ENCODE measurements at regions not wholly inside any gene's neighbourhood (a gene's known extent, or its start where the extent isn't known, plus 50 kb on each side); places are given as distances from the start of the nearest gene placed in this dataset.
"Not testable (repeated sequence)": the region's sequence is repeated elsewhere in the genome, so short reads cannot be mapped to it uniquely, and the experiment has no call there.

GRCh38 chr7:125431349-125431748, 501.7 kb upstream of the POT1 start:
- Histone ChIP-seq H3K9me3 (ENCODE audit: control insufficient read depth, insufficient read depth, low read length) (no peaks in the 10 kb centered on the region), H3K27me3 (ENCODE audit: control insufficient read depth, insufficient read depth, low read length) (no peaks in the 10 kb centered on the region), H3K4me3 (ENCODE audit: low read depth, low read length) (no peak overlapping the region), H3K27ac (ENCODE audit: low read depth, low read length) (no peak overlapping the region), H3K4me1 (ENCODE audit: control insufficient read depth, insufficient read depth, low read length) (no peaks in the 10 kb centered on the region), H3K36me3 (ENCODE audit: control insufficient read depth, insufficient read depth, low read length) (no peaks in the 10 kb centered on the region)
- no peak for DNase-seq (ENCODE audit: low read depth in 4 of 6, low spot score in 6 of 6)
- WGBS (ENCODE audit: insufficient coverage) = no CpG with 5 or more reads among the region's 1 CpG

DNA sequence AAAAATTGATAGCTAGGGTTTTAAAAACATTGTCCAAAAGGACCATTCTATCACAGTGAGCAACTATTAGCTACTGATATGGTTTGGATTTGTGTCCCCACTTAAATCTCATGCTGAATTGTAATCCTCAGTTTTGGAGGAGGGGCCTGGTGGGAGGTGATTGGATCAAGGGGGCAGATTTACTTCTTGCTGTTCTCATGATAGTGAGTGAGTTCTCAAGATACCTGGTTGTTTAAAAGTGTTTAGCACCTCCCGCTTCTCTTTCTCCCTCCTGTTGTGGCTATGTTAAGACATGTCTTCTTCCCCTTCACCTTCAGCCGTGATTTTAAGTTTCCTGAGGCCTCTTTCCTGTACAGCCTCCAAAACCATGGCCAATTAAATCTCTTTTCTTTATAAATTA, 500.4 kb upstream of the POT1 start:
- no peak overlapping the region for H3K27ac ChIP-seq (ENCODE audit: low read depth, low read length)
- no peaks in the 10 kb centered on the region for H3K36me3 ChIP-seq (ENCODE audit: control insufficient read depth, insufficient read depth, low read length)
- H3K4me1 ChIP-seq (ENCODE audit: control insufficient read depth, insufficient read depth, low read length) = no peaks in the 10 kb centered on the region
- H3K27me3 ChIP-seq (ENCODE audit: control insufficient read depth, insufficient read depth, low read length) = no peaks in the 10 kb centered on the region
- H3K4me3 ChIP-seq (ENCODE audit: low read depth, low read length) = no peak overlapping the region
- no peak for DNase-seq (ENCODE audit: low read depth in 4 of 6, low spot score in 6 of 6)
- WGBS (ENCODE audit: insufficient coverage) = no CpG with 5 or more reads among the region's 2 CpGs
- H3K9me3 ChIP-seq (ENCODE audit: control insufficient read depth, insufficient read depth, low read length) = no peaks in the 10 kb centered on the region

DNA sequence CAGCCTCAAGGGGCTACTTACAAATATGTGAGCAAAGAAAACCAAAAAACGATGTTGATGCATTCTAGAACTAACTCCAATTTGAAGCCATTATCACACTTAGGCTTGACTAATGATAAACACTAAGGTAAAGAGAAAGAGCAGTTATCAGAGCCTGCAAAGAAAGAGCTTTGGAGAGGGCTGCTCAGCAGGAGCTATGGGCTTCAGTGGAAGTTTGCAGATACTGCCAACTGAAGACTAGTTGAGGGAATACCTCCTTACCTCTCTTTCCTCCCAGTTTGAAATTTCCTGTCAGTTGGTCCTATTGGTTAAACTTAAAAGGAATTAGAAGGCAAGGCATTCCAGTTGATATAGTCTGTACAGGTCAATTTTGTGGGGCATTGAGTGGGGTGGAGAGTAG, 498.1 kb upstream of the POT1 start:
- Histone ChIP-seq H3K4me3 (ENCODE audit: low read depth, low read length) (no peak overlapping the region), H3K9me3 (ENCODE audit: control insufficient read depth, insufficient read depth, low read length) (no peaks in the 10 kb centered on the region), H3K27ac (ENCODE audit: low read depth, low read length) (no peak overlapping the region), H3K36me3 (ENCODE audit: control insufficient read depth, insufficient read depth, low read length) (no peaks in the 10 kb centered on the region), H3K4me1 (ENCODE audit: control insufficient read depth, insufficient read depth, low read length) (no peaks in the 10 kb centered on the region), H3K27me3 (ENCODE audit: control insufficient read depth, insufficient read depth, low read length) (no peaks in the 10 kb centered on the region)
- no peak for DNase-seq (ENCODE audit: low read depth in 4 of 6, low spot score in 6 of 6)
- no CpG with 5 or more reads among the region's 1 CpG for WGBS (ENCODE audit: insufficient coverage)

DNA sequence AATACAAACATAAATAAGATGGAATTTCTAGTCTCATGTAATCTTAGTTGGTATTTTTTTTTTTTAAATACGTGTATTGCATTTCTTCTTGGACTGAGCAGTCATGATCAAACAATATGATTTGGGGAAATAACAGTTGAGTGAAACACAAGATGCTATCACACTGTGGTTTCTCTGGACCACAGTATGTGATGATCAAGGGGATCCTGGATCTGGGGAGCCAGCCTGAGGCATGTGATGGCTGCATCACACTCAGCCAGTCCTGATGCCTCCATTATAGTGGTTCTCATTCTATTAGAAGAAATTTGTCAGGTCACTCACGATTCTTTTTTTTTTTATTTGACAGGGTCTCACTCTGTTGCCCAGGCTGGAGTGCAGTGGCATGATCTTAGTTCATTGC, 495.9 kb upstream of the POT1 start:
- H3K9me3 ChIP-seq (ENCODE audit: control insufficient read depth, insufficient read depth, low read length) = peaks cover 2% of the 10 kb centered on the region
- DNase-seq (ENCODE audit: low read depth in 4 of 6, low spot score in 6 of 6) = no peak
- WGBS (ENCODE audit: insufficient coverage) = 85% methylated on average over 1 of the region's 2 CpGs
- H3K27me3 ChIP-seq (ENCODE audit: control insufficient read depth, insufficient read depth, low read length) = no peaks in the 10 kb centered on the region
- H3K4me1 ChIP-seq (ENCODE audit: control insufficient read depth, insufficient read depth, low read length) = no peaks in the 10 kb centered on the region
- no peak overlapping the region for H3K4me3 ChIP-seq (ENCODE audit: low read depth, low read length)
- H3K36me3 ChIP-seq (ENCODE audit: control insufficient read depth, insufficient read depth, low read length) = no peaks in the 10 kb centered on the region
- H3K27ac ChIP-seq (ENCODE audit: low read depth, low read length) = no peak overlapping the region

DNA sequence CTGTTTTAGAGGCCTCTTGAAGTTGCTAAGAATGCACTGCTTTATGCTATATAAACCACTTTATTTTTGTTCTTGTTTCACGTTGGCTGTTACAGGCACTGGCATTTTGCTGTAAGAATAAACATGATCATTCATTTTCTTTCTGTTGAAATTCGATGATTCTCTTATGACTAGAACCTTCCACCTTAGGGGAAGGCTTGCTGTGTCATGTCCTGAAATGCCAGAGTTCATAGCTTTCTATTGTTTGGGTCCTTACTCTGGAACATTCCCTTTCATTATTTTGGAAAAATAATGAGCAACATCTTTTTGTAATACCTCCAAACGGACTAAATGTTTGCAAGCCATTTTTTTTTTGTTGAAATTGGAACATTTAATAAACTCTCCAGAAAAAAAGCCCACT, 495.1 kb upstream of the POT1 start:
- Histone ChIP-seq H3K27ac (ENCODE audit: low read depth, low read length) (no peak overlapping the region), H3K4me1 (ENCODE audit: control insufficient read depth, insufficient read depth, low read length) (no peaks in the 10 kb centered on the region), H3K36me3 (ENCODE audit: control insufficient read depth, insufficient read depth, low read length) (no peaks in the 10 kb centered on the region), H3K27me3 (ENCODE audit: control insufficient read depth, insufficient read depth, low read length) (no peaks in the 10 kb centered on the region), H3K9me3 (ENCODE audit: control insufficient read depth, insufficient read depth, low read length) (peaks cover 2% of the 10 kb centered on the region), H3K4me3 (ENCODE audit: low read depth, low read length) (no peak overlapping the region)
- no CpG with 5 or more reads among the region's 3 CpGs for WGBS (ENCODE audit: insufficient coverage)
- no peak for DNase-seq (ENCODE audit: low read depth in 4 of 6, low spot score in 6 of 6)

GRCh38 chr7:125423458-125424155, 494.0 kb upstream of the POT1 start:
- no peak for DNase-seq (ENCODE audit: low read depth in 4 of 6, low spot score in 6 of 6)
- Histone ChIP-seq H3K27me3 (ENCODE audit: control insufficient read depth, insufficient read depth, low read length) (no peaks in the 10 kb centered on the region), H3K4me1 (ENCODE audit: control insufficient read depth, insufficient read depth, low read length) (no peaks in the 10 kb centered on the region), H3K36me3 (ENCODE audit: control insufficient read depth, insufficient read depth, low read length) (no peaks in the 10 kb centered on the region), H3K4me3 (ENCODE audit: low read depth, low read length) (no peak overlapping the region), H3K27ac (ENCODE audit: low read depth, low read length) (no peak overlapping the region), H3K9me3 (ENCODE audit: control insufficient read depth, insufficient read depth, low read length) (peaks cover 2% of the 10 kb centered on the region)

DNA sequence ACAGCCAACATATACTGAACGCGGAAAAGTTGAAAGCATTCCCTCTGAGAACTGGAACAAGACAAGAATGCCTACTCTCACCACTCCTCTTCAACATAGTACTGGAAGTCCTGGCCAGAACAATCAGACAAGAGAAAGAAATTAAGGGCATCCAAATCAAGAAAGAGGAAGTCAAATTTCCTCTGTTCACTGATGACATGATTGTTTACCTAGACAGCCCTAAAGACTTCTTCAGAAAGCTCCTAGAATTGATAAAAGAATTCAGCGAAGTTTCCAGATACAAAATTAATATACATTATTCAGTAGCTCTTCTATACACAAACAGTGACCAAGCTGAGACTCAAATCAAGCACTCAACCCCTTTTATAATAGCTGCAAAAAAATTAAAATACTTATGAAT, 491.8 kb upstream of the POT1 start:
- H3K4me1 ChIP-seq (ENCODE audit: control insufficient read depth, insufficient read depth, low read length); H3K27ac ChIP-seq (ENCODE audit: low read depth, low read length); H3K4me3 ChIP-seq (ENCODE audit: low read depth, low read length); H3K9me3 ChIP-seq (ENCODE audit: control insufficient read depth, insufficient read depth, low read length); H3K27me3 ChIP-seq (ENCODE audit: control insufficient read depth, insufficient read depth, low read length); H3K36me3 ChIP-seq (ENCODE audit: control insufficient read depth, insufficient read depth, low read length); DNase-seq (ENCODE audit: low read depth in 4 of 6, low spot score in 6 of 6): not testable (repeated sequence)
- WGBS (ENCODE audit: insufficient coverage) = 100% methylated on average over 1 of the region's 3 CpGs

DNA sequence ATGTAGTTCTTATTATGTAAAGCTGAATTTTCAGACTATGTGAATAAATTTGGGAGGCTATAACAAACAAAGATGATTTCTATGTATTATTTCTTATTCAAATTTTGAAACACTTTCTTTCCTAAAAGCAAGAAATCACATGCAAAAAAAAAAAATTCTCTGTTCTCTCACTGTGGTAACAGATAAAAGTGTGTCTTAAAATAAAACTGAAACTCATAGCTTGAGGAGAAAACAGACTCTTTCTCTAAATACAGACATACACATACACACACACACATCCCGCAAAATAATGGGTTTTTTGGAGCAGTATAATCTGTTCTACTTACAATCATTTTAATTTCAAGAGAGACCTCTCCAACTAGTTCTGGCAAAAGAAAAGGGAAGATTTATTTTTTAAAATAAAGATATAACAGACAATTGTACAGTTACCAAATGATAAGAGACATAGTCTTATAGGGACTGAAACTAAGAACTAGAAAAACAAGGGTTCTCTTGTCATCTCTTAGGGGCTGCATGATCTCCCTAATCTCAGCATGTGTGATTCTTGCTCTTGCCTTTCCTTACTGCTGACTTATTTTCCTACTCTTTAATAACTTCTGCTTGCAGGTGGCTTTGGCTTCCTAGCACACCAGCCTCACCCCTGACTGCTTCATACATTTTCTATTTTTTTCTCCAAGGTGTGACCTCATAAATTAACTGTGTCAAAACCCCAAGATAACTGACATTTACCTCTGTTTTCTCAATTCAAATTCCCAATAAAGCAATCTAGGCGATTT, 483.5 kb upstream of the POT1 start:
- Histone ChIP-seq H3K36me3 (ENCODE audit: control insufficient read depth, insufficient read depth, low read length) (no peaks in the 10 kb centered on the region), H3K4me1 (ENCODE audit: control insufficient read depth, insufficient read depth, low read length) (no peaks in the 10 kb centered on the region), H3K4me3 (ENCODE audit: low read depth, low read length) (no peak overlapping the region), H3K27me3 (ENCODE audit: control insufficient read depth, insufficient read depth, low read length) (no peaks in the 10 kb centered on the region), H3K27ac (ENCODE audit: low read depth, low read length) (no peak overlapping the region), H3K9me3 (ENCODE audit: control insufficient read depth, insufficient read depth, low read length) (peaks cover 1% of the 10 kb centered on the region)
- no peak for DNase-seq (ENCODE audit: low read depth in 4 of 6, low spot score in 6 of 6)
- no CpG with 5 or more reads among the region's 2 CpGs for WGBS (ENCODE audit: insufficient coverage)

- H3K4me3 ChIP-seq (ENCODE audit: low read depth, low read length) = no peak overlapping the region
- no peak overlapping the region for H3K27ac ChIP-seq (ENCODE audit: low read depth, low read length)
- H3K9me3 ChIP-seq (ENCODE audit: control insufficient read depth, insufficient read depth, low read length) = no peaks in the 10 kb centered on the region
- H3K27me3 ChIP-seq (ENCODE audit: control insufficient read depth, insufficient read depth, low read length) = no peaks in the 10 kb centered on the region
- H3K36me3 ChIP-seq (ENCODE audit: control insufficient read depth, insufficient read depth, low read length) = no peaks in the 10 kb centered on the region
- H3K4me1 ChIP-seq (ENCODE audit: control insufficient read depth, insufficient read depth, low read length) = no peaks in the 10 kb centered on the region
- no peak for DNase-seq (ENCODE audit: low read depth in 4 of 6, low spot score in 6 of 6)
Measured at GRCh38 chr7:125409921-125410320, 480.3 kb upstream of the POT1 start.

- DNase-seq (ENCODE audit: low read depth in 4 of 6, low spot score in 6 of 6) = no peak
- Histone ChIP-seq H3K4me3 (ENCODE audit: low read depth, low read length) (no peak overlapping the region), H3K27me3 (ENCODE audit: control insufficient read depth, insufficient read depth, low read length) (no peaks in the 10 kb centered on the region), H3K36me3 (ENCODE audit: control insufficient read depth, insufficient read depth, low read length) (no peaks in the 10 kb centered on the region), H3K4me1 (ENCODE audit: control insufficient read depth, insufficient read depth, low read length) (no peaks in the 10 kb centered on the region), H3K9me3 (ENCODE audit: control insufficient read depth, insufficient read depth, low read length) (no peaks in the 10 kb centered on the region), H3K27ac (ENCODE audit: low read depth, low read length) (no peak overlapping the region)
- WGBS (ENCODE audit: insufficient coverage) = no CpG with 5 or more reads among the region's 1 CpG
Measured at GRCh38 chr7:125406111-125406510, 476.5 kb upstream of the POT1 start.
